GM10266 (cell line): ENCODE measurements at regions not wholly inside any gene's neighbourhood (a gene's known extent, or its start where the extent isn't known, plus 50 kb on each side); places are given as distances from the start of the nearest gene placed in this dataset.

Source experiments
- DNase-seq: peaks from one replicate; pipeline ENCODE4 v3.0.0; 2012; ENCODE audit errors: extremely low spot score
- CTCF ChIP-seq: IDR thresholded peaks from 2 replicates; pipeline ENCODE4 v1.5.1; 2012; ENCODE audit warnings: mild to moderate bottlenecking, low read depth; ENCODE audit not compliant: control insufficient read depth, insufficient read depth; ENCODE audit errors: missing control alignments

GRCh38 chr4:164169591-164169990 is 584.3 kb upstream of the SMIM31 start:
- DNase-seq, result no peak
- TF ChIP-seq CTCF, result no peak

DNA sequence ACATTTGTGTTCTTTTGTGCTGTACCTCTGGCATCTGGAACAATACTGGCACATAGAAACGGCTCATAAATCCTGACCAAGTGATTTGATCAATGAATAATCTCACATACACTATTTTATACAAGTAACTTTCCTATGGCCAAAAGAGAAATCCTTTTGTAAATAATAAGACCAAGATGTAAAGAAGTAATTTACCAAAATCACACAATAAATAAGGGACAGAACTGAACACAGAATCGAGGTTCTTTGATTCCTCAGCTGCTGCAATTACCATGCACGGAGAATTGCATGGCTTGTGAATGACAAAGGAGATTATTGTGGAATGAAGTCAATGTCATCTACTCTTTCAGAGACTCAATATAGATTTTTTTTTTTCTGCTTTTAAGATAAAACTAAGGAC is 576.8 kb upstream of the SMIM31 start:
- no peak for TF ChIP-seq CTCF
- no peak for DNase-seq

DNA sequence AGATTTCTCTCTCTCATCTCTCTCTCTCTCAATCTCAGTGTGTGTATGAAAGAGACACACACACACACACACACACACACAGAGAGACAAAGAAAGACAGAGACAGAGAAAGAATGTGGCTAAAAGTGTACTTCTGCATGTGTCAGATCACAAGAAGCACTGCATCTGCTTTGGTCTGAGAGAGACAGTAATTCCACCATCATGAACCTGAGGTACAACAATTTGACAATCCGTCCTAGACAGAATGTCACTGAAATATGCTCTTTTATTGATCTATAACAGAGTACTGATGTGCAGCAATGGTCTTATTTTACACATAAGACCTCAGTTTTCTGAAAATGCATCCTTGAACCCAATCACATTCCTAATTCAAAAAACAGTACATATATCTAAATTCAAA is 576.2 kb upstream of the SMIM31 start:
- no peak for DNase-seq
- no peak for TF ChIP-seq CTCF

- no peak for TF ChIP-seq CTCF
- DNase-seq, result no peak
Measured at GRCh38 chr4:164188236-164188635, 565.7 kb upstream of the SMIM31 start.

GRCh38 chr4:164192844-164193243 is 561.1 kb upstream of the SMIM31 start:
- no peak for TF ChIP-seq CTCF

GRCh38 chr4:164193676-164194075 is 560.3 kb upstream of the SMIM31 start:
- no peak for TF ChIP-seq CTCF
- no peak for DNase-seq

More at GRCh38 chr4:164192844-164193243, 561.1 kb upstream of the SMIM31 start:
- no peak for DNase-seq

GRCh38 chr4:164197556-164197955 is 556.4 kb upstream of the SMIM31 start:
- no peak for TF ChIP-seq CTCF
- no peak for DNase-seq

DNA sequence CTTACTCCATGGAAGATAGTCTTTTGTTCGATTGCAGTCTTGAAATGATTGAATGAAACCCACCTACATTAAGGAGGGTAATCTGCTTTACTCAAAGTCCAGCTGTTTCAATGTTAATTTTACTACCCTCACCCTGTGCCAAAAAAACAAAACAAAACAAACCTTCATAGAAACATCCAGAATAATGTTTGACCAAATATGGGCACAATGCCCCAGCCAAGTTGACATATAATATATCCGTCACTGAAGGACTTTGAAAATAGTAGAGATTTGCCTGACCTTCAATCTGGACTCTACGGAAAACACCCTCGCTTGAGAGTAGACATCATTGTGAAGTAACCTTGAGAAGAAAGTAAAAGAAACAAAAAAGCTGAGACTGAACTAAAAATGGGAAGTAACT is 550.5 kb upstream of the SMIM31 start:
- DNase-seq, result no peak
- TF ChIP-seq CTCF, result no peak
